LoVo (cell line): ENCODE measurements at regions not wholly inside any gene's neighbourhood (a gene's known extent, or its start where the extent isn't known, plus 50 kb on each side); places are given as distances from the start of the nearest gene placed in this dataset.
"Not testable (repeated sequence)": the region's sequence is repeated elsewhere in the genome, so short reads cannot be mapped to it uniquely, and the experiment has no call there.

ENCODE experiments used
- DNase-seq: peaks from one replicate; pipeline ENCODE4 v3.0.0-alpha.2; 2016; ENCODE audit warnings: low spot score

DNA sequence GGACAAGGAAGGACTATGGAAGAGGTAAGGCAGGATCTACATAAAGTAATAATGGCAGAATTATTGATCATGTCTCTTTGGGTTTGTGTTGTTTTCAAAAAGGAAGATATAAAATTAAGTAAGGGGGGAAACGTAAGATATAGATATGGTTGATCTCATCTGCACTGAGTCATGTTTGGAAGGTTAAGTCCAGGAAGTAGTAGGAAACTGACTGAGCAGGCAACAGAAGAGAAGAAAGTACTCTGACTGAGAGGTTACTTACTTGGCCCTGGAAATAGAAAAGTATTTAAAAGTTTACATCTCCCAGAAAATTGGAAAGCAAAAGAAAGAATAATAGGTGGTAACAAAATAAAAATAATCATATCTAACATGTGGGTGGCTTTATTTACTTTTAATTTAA, 405.3 kb upstream of the RGMB start:
- DNase-seq = no peak

DNA sequence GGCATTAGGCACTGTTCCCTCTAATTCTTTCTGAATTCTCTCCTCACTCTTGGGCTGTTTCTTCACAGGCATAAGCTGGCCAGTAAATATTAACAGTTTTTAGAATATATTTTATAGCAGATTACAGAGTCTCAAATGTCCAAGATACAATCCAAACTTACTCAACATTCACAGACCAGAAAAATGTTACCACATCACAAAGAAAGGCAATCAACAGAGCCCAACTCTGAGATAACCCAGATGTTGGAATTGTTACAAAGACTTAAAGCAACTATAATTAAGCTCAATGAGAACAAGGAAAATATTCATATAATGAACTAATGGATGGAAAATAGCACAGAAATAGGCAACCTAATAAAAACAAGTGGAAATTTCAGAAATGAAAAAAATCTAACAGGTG, 401.1 kb upstream of the RGMB start:
- no peak for DNase-seq

DNA sequence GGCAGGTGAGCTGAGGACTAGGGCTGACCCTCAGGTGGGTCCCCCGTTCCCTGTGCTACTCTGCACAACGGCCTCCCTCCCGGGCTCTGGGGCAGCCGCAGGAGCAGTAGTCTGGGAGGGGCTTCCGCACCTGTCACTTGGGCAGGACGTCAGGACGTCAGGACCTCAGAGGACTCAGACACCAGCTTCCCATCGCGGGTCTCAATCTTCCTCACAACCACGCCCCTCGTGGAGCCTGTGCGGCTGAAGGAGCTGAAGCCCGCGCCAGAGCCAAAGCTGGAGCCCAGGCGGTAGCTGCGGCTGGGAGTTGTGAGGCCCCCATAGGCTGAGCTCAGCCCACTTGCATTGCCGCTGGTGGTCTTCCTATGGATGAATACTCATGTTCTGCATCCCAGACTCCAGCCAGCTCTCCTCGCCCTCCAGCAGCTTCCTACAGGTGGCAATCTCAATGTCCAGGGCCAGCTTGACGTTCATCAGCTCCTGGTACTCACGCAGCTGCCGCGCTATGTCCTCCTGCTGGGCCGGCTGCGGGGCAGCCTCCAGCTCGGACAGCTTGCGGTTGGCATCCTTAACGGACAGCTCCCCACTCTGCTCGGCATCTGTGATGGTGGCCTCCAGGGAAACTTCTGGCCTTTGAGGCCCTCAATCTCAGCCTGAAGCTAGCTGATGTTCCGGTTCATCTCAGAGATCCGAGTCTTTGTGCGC, 381.4 kb upstream of the RGMB start:
- DNase-seq = no peak

DNA sequence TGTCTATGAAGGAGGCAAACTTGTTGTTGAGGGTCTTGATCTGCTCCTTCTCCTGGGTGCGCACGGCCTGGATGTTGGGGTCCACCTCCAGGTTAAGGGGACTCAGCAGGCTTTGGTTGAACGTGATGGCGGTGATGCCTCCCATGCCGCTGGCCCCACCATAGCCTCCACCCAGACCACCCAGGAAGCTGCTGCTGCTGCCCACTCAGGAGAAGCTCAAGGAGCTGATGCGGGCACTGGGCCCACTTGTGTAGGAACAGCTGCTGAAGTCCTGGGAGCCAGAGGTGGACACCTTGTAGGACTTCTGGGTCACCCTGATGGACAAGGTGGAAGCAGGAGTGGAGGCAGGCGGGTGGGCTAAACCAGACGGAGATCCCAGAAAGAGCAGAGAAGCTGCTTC, 380.3 kb upstream of the RGMB start:
- DNase-seq = not testable (repeated sequence)

DNA sequence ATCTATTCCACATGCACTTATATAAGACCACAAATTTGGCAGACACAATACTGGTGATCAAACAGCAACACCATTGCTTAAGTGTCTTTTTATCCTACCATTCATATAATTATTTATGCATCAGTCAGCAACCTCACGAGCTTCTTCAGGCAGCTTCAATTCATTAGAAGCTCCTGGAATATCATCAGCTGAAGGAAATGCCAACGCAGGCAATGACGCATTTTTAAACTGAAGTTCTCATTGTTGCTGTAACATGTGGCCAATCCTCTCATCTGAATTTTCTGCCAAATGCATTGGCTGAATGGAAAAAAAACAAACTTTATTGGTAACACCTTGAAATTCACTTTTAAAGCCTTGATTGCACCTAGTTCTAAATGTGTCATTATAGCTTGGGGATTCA, 376.4 kb upstream of the RGMB start:
- DNase-seq = no peak

DNA sequence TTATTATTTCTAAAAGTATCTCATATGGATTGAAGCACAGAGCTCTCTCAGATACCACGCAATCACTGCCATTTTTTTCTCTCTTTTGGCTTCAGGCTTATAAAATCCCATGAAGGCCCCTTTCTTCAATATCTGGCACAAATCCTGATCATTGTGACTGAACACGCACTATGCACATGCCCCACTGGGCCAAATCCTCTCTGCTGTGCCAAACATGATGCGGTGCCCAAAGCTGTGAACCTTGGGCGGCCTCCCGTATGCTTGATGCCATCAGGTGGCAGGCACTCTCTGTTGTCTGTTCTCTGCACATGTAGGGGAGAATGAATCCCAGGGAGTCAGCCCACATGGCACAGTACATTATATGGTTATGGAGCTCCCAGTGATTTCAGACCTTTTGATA, 375.0 kb upstream of the RGMB start:
- no peak for DNase-seq

DNA sequence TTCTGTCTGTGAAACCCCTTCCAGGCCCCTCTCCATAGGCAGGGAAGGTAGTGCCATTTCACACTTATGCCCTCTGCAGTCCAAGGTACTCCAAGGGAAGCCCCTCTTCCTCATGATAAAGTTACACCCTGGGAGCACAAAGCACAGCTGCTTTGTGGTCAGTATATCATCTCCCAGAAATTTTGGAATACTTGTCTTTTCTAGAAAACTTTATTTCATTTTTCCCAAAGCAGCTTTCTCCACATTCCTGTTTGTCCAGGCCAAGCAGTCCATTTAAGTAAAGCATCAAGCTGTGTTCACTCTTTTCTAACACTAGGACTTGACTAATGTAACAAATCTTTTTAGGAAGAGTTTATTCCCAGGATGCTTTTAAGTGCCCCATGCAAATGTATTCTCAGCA, 371.8 kb upstream of the RGMB start:
- DNase-seq = no peak

DNA sequence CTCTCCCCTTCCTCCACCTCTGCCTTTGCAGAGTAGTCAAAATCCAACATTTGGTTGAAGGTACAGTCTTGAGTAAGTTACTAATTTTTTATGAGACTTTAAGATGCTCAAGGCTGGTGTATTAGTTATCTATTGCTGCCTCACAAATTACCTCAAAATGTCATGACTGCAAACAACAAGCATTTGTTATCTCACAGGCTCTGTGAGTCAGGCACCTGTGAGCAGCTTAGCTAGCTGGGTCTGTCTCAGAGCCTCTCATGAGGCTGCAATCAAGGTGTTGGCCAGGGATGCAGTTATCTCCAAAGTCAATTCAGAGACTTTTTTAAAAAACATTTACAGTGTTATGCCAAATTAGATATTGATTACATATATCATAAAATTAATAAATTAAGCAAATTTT, 371.3 kb upstream of the RGMB start:
- DNase-seq = no peak

DNA sequence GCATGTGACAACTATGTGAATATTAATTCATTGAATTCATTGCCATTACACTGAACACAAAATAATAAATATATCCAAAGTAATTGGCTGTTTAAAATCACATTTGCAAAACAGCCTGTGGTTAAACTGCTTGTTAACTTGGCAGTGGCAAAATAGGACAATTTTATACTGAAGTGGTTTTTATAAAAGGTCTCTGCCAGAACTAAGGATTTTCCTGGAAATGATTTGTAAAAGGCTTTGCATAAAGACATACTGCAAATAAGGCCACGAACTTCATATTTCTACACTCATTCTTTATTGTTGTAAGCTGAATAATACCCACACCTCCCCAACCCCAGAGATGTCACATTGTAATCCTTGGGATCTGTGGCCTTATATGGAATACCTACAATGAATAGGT, 370.3 kb upstream of the RGMB start:
- no peak for DNase-seq

DNA sequence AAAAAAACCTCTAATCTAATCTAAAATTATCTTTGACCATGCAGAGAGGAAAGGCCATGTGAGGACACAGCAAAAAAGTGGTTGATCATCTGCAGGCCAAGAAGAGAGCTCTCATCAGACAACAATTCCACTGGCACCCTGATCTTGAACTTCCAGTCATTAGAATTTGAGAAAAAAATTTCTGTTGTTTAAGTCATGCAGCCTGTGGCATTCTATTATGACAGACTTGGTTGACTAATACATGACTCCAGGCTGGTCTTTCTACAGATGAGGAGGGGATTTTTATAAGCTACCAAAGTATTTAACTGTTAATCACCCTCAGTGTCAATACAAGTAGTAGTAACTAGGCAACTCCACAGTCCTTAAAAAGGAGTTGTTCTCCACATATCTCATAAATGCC, 358.5 kb upstream of the RGMB start:
- DNase-seq = no peak

DNA sequence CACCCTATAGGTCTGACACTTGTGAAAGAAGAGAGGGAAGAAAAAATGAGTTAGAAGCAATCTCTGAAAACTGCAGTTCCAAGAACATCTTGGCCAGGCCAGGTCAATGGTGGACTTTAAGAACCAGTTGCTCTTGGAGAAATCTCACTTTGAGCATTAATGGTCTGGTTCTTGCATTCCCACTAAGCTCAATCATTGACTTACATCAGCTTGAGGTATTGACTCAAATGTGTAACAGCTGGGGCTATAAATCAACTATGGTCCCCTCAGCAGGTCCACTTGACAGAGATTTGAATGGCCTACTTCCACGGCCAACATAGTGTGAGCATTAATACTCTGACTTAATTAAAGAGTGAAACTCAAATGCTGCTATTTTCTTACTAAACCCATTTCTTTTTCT, 357.8 kb upstream of the RGMB start:
- DNase-seq = no peak

DNA sequence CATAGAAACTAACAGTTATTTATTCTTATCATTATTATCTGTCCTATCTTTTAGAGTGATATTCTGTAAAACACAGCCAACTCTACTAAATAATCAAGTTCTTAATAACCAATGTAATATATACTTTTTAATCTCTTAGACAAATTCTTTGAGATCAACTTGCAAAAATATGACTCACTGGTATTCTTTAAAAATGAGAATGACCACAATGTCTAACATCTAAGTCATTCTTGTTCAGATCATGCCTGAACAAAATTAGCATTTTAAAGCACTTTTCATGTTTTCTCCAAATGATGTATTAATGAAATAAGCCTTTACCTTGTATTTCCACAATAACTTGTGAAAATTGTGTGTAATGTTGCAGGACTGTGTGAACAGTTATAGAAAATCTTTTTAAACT, 356.9 kb upstream of the RGMB start:
- DNase-seq = no peak

DNA sequence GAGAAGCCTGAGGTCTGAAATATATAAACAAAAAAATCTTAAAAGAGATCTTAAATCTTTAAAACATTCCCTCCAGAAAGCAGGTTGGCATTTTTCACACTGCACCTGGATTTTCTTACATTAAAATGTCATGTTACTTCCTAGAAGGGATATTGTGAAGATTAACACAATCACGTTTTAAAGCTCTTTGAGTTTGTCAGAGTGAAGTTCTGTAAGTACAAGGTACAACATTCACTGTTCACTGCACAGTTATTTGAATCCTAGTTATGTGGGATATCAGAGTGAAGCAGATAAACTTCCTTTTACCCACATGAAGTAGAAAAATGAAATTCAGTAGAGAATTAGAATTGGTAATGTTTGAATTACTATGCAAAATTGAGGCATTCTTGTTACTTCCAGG, 353.6 kb upstream of the RGMB start:
- no peak for DNase-seq

DNA sequence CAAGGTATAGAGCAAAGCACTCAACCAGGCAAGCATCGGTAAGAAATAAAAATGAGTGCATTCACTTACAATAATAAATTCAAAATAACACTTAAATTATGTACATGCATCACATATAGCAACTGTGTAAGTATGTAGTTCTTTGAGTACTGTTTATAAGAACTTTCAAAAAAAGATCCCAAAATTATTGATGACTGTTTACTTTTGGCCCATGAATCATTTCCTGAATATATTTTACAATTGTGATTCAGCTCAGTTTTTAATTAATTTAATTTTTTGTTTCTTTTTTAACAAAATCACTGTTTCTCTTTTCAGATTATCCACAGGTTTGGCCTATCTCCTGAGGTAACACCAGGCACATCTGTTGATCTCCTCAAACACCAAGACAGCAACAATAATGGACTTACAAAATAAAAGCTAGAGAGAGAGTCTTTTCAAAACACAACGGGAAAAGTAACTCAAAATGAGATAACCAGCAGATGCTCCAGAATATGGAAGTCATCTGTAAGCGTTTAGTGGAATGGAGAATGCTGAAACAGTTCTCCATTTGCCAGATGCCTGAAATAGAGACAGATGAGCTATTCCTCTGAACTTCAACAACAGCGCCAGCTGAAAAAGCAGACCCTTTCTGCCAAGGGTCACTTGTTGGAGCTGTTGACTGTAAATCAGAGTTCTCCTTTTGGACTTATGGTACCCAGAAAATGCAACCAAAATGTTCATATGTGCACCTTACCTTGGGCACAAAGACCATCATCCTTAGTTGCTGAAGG, 348.6 kb upstream of the RGMB start:
- DNase-seq = no peak

DNA sequence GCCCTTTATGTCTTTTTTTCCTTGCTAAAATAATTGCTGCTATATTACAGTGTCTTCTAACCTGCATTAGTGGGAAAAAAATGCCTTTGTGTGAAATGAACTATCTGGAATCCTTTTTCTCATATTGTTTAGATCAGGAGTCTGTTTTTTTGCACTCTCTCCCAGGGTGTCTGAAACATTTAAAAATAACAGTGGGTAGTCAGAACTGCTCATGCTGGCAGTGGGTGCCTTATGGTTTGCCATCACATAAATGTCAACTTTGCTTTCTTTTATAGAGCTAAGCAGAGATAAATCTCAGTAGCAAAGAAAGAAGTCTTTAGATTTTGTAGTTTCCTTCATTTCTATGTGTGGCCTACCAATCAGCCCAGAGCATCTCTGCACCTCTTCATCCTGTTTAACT, 347.8 kb upstream of the RGMB start:
- no peak for DNase-seq

DNA sequence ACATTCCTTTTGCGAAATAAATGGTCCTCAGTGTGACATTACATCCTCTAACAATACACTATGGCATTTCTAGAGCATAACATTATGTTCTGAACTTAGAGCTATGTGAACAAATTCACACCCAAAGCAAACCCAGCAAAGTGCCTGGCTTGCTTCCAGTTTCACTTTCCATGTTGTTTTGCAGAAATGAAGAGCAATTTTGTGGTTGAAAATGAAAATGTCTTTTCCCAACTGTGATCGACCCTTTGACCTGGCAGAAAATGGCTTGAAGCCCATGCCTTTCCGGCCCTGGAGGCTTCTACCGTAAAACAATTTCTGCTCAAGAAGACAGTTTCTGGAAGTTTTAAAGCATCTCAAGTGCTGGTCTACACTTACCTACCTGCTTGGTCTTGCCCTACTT, 344.7 kb upstream of the RGMB start:
- DNase-seq = peak; percentile 5

DNA sequence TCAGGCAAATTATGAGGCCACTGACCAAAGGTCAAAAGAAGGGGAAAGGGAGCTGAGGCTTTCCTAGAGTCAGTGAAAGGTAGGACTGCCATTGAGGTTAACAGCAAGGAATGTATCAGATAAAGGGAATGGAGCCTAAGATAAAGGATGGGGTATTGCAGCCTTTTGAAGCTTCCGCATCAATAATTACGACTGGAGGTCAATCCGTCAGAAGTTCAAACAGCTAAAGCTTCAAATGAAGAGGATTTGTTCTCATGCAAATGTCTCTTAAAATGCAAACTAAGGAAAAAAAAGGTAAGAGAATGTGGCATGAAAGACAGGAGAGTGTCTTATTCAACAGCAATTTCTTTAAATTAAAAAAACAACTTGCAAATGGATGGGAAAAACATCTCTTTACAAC, 341.1 kb upstream of the RGMB start:
- DNase-seq = no peak

DNA sequence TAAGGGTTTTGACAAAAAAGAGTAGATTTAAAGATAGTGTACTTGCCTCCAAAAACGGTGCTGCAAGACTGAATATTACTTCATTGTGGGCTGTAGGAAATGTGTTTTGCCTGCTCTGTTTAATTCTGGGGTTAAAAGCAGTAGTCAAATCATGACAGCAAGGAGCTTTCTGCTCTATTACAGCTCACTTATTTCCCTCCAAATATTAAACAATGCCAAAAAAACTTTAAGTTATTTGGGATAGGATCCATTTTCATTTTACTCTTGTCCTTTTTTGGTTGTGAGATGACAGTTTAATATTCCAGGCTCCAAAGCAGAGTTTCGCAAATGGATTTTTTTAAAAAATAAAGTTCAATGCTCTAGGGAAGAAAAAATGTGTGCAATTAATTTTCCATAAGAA, 340.4 kb upstream of the RGMB start:
- DNase-seq = no peak

DNA sequence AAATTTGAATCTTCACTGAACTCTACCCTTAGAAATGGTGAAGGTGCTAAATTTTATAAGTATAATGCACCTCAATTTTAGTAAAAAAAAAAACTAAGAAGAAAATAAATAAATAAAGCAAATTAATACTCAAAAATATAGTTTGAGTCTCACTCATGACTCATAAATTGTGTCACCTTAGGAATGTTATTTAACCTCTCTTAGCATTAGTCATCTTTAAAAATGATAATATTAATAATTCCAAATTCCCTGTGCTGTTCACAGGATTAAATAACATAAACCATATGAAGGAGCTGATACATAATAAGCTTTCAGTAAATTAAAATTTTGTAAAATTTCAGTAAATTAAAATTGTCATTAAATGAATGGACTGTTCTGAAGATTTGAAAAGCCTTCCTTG, 339.8 kb upstream of the RGMB start:
- no peak for DNase-seq

DNA sequence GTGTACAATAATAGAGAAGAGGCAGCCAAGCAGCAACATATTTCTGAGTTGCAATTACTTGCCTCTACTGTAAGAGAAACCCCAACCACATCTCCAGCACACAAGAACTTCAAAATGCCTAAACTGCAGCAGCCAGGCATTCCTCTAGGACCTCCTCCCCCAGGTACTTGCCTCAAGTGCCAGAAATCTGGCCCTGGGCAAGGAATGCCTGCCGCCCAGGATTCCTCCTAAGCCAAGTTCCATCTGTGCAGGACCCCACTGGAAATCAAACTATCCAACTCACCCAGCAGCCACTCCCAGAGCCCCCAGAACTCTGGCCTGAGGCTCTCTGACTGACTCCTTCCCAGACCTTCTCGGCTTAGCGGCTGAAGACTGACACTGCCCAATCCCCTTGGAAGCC, 336.8 kb upstream of the RGMB start:
- no peak for DNase-seq

DNA sequence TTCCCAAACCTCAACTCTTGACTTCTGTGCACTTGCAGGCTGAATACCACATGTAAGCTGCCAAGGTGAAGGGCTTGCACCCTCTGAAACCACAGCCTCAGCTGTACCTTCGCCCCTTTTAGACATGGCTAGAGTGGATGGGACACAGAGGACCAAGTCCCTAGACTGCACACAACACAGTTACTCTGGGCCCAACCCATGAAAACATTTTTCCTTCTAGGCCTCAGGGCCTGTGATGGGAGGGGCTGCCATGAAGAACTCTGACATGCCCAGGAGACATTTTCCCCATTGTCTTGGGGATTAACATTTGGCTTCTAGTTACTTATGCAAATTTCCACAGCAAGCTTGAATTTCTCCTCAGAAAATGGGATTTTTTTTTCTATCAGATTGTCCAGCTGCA, 331.0 kb upstream of the RGMB start:
- no peak for DNase-seq

DNA sequence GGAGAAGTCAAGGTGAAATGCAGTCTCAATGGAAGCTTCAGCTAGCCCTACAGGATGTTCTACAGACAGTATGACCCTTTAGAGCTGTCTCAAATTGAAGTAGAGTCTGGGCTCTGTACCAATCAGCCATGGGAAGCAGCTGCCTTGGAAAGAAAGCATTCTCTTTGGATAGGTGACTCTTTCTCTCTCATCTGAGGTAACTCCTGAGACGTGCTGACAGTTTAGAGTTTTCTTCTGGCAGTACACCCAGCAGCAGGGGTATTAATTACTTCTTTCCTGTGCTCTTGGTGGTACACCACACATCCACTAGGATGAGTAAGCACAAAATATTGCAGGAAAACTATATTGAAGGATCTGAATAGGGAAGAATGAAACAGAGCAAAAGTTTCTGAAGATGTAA, 329.6 kb upstream of the RGMB start:
- DNase-seq = no peak

DNA sequence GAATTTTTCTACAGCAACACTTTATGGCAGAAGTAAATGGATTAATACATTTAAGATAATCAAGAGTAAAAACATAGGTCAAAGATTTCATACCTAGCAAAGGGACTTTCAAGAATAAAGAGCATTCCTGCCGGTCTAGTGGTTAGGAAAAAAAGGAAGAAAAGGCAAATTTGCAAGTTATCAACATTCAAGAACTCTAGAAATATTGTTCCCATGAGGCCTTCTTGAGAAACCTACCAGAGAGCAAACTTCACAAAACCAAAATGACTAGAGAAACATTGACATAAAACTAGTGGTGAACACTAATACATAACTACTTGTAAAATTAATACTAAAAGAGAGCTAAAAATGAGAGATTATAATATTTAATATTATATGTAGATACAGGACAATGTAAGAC, 320.2 kb upstream of the RGMB start:
- no peak for DNase-seq

DNA sequence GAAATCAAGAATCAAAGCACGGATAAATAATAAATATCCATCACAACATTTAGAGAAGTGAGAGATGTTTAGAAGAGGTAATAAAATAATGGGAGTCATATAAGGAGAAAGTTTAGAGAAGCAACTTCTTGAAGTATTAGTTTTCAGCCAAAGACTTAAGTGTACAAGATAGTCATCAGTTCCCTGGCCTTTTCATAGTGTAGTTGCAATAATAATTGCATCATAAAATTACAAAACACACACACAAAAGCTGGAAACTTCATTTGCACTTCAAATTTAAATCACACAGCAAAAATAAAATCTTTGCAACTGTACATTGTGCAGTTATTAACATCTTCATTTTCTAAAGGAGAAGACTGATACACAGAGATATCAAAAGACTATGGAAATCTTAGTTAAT, 319.1 kb upstream of the RGMB start:
- DNase-seq = no peak
